Pancreas (tissue), 10 donors: ENCODE measurements at regions not wholly inside any gene's neighbourhood (a gene's known extent, or its start where the extent isn't known, plus 50 kb on each side); places are given as distances from the start of the nearest gene placed in this dataset.

ENCODE experiments used
- ATAC-seq, 4 donors: fragments of 200-7000 bp; cut with Tn5 transposase; one replicate each; pipeline versions ENCODE4 v1.8.0 to v1.9.1; 2020; ENCODE audit warnings: mild to moderate bottlenecking in 4 of 4, moderate library complexity in 4 of 4
- DNase-seq, 6 donors: peaks; one replicate each; pipeline ENCODE4 v3.0.0-alpha.2; 2020
- FAIRE-seq: peaks from 2 replicates; lab custom pipeline; 2012; peaks lifted over from hg19 to GRCh38; lab: Jason Lieb, UNC
- H3K27ac ChIP-seq, 4 donors: fragments of 200-600 bp; sonication (generic); 1 replicate in 3 of 4; 2 replicates in 1 of 4; pipeline versions ENCODE4 v1.5.0 to v1.8.0; 2020
- H3K27me3 ChIP-seq, 4 donors: fragments of 200-600 bp; one replicate each; pipeline ENCODE4 v1.8.0; 2021
- H3K36me3 ChIP-seq, 3 donors: fragments of 200-600 bp; sonication (generic) in 1 of 3; one replicate each; pipeline versions ENCODE4 v1.5.0 to v1.8.0; 2020 to 2021
- H3K4me1 ChIP-seq, 3 donors: fragments of 200-600 bp; one replicate each; pipeline ENCODE4 v1.8.0; 2021
- H3K4me3 ChIP-seq, 4 donors: fragments of 200-600 bp; sonication (generic) in 2 of 4; one replicate each; pipeline versions ENCODE4 v1.5.0 to v1.8.0; 2020 to 2021
- H3K9me3 ChIP-seq, 4 donors: fragments of 200-600 bp; one replicate each; pipeline ENCODE4 v1.8.0; 2021
- WGBS, 2 donors: extraction: QIAGEN DNeasy Blood & Tissue Kit; methylation state at CpG; one replicate each; pipeline ENCODE4 v1.1.7; 2013; 5-methylcytosine and 5-hydroxymethylcytosine counted together
- intact Hi-C, 3 donors: fragments of 100-400 bp; cut with DNase I; formaldehyde crosslinking; loops; one replicate each; pipeline versions ENCODE4 v1.11.1 to v1.14.2; 2022
- TF ChIP-seq, protein P1 (sequence below), 4 donors: fragments of 200-600 bp; sonication (generic) in 3 of 4; IDR thresholded peaks; one replicate each; pipeline versions ENCODE4 v1.5.0 to v1.8.0; 2021; ENCODE audit warnings: antibody characterized with exemption in 4 of 4
- donor health status: healthy with polysubstance abuse.
- donor health status: DM: no; HTN: no; CAD: no; lungs with moderate emphysema.
- donor health status: DM: no; HTN: no; CAD: no.
- donor health status: control.
- donor health status: control.
- donor health status: Bipolar disorder and iron deficiency.
- donor health status: DM: yes; HTN: yes; CAD: no.
- donor health status: DM: no; HTN: no; CAD: no.
- donor health status: DM: no; HTN: no; CAD: no.
- donor health status: DM: yes; HTN: yes; CAD: no.

DNA sequence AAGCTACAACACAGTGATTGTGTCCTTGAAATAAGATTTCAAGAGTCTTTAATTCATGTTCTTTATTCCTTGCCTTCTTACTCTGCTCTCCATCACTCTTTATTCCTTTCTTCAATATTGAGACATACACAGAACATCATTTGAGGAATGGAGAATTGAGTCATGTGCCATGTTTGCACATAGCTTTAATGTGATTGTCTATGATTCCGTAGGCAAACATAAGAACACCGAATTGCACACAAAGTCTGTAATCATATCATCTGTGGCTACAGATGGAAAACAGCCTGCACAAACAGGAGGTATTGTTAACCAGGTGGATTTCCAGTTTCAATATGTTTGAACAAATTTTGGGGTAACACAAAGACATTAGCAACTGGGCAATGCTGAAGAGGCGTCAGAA lies 571.6 kb upstream of the GJE1 start:
- no peak overlapping the region for H3K27ac ChIP-seq
- H3K27me3 ChIP-seq: no peaks in the 10 kb centered on the region
- TF ChIP-seq, protein P1, sequence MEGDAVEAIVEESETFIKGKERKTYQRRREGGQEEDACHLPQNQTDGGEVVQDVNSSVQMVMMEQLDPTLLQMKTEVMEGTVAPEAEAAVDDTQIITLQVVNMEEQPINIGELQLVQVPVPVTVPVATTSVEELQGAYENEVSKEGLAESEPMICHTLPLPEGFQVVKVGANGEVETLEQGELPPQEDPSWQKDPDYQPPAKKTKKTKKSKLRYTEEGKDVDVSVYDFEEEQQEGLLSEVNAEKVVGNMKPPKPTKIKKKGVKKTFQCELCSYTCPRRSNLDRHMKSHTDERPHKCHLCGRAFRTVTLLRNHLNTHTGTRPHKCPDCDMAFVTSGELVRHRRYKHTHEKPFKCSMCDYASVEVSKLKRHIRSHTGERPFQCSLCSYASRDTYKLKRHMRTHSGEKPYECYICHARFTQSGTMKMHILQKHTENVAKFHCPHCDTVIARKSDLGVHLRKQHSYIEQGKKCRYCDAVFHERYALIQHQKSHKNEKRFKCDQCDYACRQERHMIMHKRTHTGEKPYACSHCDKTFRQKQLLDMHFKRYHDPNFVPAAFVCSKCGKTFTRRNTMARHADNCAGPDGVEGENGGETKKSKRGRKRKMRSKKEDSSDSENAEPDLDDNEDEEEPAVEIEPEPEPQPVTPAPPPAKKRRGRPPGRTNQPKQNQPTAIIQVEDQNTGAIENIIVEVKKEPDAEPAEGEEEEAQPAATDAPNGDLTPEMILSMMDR (IDR thresholded peaks at IDR 0.05): no peak
- H3K4me1 ChIP-seq: peaks cover 0 to 2% (median 0%) of the 10 kb centered on the region in 3 donors
- no peaks in the 10 kb centered on the region for H3K9me3 ChIP-seq
- DNase-seq (no peak), FAIRE-seq (no peak), ATAC-seq (no peak)
- WGBS, 2 donors: 39 to 46% methylated on average over 3 of the region's 3 CpGs
- H3K4me3 ChIP-seq: no peak overlapping the region
- intact Hi-C loops: no loop called here
- no peaks in the 10 kb centered on the region for H3K36me3 ChIP-seq

- no peak overlapping the region for H3K4me3 ChIP-seq
- no peaks in the 10 kb centered on the region for H3K4me1 ChIP-seq
- FAIRE-seq (no peak), DNase-seq (no peak), ATAC-seq (peak; percentile 50 to 93 (median 81))
- H3K9me3 ChIP-seq: no peaks in the 10 kb centered on the region
- no peaks in the 10 kb centered on the region for H3K27me3 ChIP-seq
- peak overlapping the region in 1 of 4 donors; percentile 55 for H3K27ac ChIP-seq
- TF ChIP-seq, protein P1 (IDR thresholded peaks at IDR 0.05): no peak
- H3K36me3 ChIP-seq: no peaks in the 10 kb centered on the region
- 55 to 60% methylated on average over 1 of the region's 1 CpG for WGBS, 2 donors
- intact Hi-C loops: no loop called here
These were observed 580.3 kb upstream of the GJE1 start for GRCh38 chr6:141552463-141552862.

DNA sequence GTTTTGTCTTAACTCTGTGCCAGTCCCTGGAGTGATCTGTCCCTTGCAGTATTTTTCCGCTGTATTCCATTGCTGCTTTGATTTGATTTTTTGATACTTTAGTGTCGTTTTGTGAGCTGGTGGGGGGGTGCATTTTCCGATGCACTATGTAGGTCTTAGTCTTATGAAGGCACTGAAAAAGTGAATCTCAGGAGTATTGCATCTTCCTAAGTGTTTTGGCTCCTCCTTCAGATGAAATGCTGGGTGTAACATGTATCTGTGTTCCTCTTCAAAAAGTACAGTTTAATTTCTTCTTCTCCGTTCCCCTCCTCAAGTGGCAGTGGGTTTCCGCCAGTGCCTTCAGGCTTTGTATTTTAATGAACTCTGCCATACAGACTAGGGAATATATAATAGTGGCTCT lies 580.7 kb upstream of the GJE1 start:
- H3K4me3 ChIP-seq: no peak overlapping the region
- DNase-seq: no peak
- intact Hi-C loops: no loop called here
- no peak for ATAC-seq
- H3K36me3 ChIP-seq: no peaks in the 10 kb centered on the region
- 87 to 92% methylated on average over 5 of the region's 5 CpGs for WGBS, 2 donors
- TF ChIP-seq, protein P1 (IDR thresholded peaks at IDR 0.05): no peak
- no peak for FAIRE-seq
- no peaks in the 10 kb centered on the region for H3K9me3 ChIP-seq
- H3K27me3 ChIP-seq: no peaks in the 10 kb centered on the region
- H3K4me1 ChIP-seq: no peaks in the 10 kb centered on the region
- no peak overlapping the region for H3K27ac ChIP-seq

DNA sequence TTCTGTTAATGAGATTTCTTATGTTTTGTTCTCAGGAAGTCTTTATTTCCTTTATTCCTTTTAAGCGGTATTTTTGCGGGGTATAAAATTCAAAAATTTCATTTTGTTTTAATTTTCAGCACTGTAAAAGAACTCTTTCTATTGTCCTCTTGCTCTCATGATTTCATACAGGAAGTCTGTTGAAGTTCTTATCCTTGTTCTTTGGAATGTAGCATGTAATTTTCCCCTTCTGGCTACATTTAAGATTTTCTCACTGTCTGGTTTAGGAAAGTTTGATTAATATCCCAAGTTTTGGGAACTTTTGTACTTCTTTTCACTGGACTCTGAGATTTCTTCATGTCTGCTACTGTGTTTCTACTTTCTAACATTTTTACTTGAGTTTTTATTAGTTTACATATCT lies 581.4 kb upstream of the GJE1 start:
- TF ChIP-seq, protein P1 (IDR thresholded peaks at IDR 0.05): no peak

GRCh38 chr6:141550471-141550870 lies 582.3 kb upstream of the GJE1 start:
- TF ChIP-seq, protein P1 (IDR thresholded peaks at IDR 0.05): no peak
- H3K4me3 ChIP-seq: no peak overlapping the region
- 62 to 78% methylated on average over 1 of the region's 1 CpG for WGBS, 2 donors
- no peaks in the 10 kb centered on the region for H3K27me3 ChIP-seq
- no peaks in the 10 kb centered on the region for H3K36me3 ChIP-seq
- H3K27ac ChIP-seq: no peak overlapping the region
- no peak for DNase-seq
- no peak for FAIRE-seq
- ATAC-seq: no peak
- no peaks in the 10 kb centered on the region for H3K4me1 ChIP-seq
- intact Hi-C loops: no loop called here
- H3K9me3 ChIP-seq: no peaks in the 10 kb centered on the region

More for the DNA sequence above, 581.4 kb upstream of the GJE1 start:
- H3K27ac ChIP-seq: no peak overlapping the region
- H3K4me3 ChIP-seq: no peak overlapping the region
- H3K4me1 ChIP-seq: no peaks in the 10 kb centered on the region
- no peaks in the 10 kb centered on the region for H3K36me3 ChIP-seq
- intact Hi-C loops: no loop called here
- FAIRE-seq: no peak
- no peak for ATAC-seq
- no peaks in the 10 kb centered on the region for H3K27me3 ChIP-seq
- DNase-seq: no peak
- 63 to 94% methylated on average over 2 of the region's 2 CpGs for WGBS, 2 donors
- H3K9me3 ChIP-seq: no peaks in the 10 kb centered on the region
